MM.1S (cell line): ENCODE measurements at regions not wholly inside any gene's neighbourhood (a gene's known extent, or its start where the extent isn't known, plus 50 kb on each side); places are given as distances from the start of the nearest gene placed in this dataset.

Source experiments
- EZH2 ChIP-seq: fragments of 300-600 bp; sonication (generic); optimal IDR thresholded peaks from 2 replicates; pipeline ENCODE3; 2017; ENCODE audit warnings: low read depth, mild to moderate bottlenecking, antibody characterized with exemption, low read length, mixed read lengths
- EZH2phosphoT487 ChIP-seq: fragments of 300-600 bp; sonication (generic); IDR thresholded peaks from 2 replicates; pipeline ENCODE4 v1.6.1; 2018; ENCODE audit warnings: antibody characterized with exemption, low read length
- TF ChIP-seq, protein P1 (sequence below): fragments of 300-600 bp; sonication (generic); IDR thresholded peaks from 2 replicates; pipeline ENCODE4 v1.5.1; 2016; ENCODE audit warnings: antibody characterized with exemption, low read length, mixed read lengths

DNA sequence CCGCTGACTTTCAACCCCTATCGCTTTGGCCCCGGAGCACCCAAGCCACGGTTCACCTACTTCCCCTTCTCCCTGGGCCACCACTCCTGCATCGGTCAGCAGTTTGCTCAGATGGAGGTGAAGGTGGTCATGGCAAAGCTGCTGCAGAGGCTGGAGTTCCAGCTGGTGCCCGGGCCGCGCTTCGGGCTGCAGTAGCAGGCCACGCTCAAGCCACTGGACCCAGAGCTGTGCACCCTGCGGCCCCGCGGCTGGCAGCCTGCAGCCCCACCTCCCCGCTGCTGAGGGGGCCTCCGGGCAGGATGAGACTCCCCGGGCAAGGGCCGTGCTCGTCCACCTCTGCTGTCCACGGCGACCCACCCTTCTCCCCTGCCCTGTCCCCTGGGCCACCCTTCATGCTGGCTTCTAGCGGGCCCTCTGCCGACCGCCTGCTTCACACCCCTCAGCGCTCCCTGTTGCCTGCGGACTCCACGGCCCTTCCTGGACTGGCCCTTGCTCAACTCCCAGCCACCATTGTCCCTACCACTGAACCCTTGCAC, 92.2 kb upstream of the TRABD2B start:
- TF ChIP-seq EZH2 (no peak), EZH2phosphoT487 (no peak)
- TF ChIP-seq, protein P1, sequence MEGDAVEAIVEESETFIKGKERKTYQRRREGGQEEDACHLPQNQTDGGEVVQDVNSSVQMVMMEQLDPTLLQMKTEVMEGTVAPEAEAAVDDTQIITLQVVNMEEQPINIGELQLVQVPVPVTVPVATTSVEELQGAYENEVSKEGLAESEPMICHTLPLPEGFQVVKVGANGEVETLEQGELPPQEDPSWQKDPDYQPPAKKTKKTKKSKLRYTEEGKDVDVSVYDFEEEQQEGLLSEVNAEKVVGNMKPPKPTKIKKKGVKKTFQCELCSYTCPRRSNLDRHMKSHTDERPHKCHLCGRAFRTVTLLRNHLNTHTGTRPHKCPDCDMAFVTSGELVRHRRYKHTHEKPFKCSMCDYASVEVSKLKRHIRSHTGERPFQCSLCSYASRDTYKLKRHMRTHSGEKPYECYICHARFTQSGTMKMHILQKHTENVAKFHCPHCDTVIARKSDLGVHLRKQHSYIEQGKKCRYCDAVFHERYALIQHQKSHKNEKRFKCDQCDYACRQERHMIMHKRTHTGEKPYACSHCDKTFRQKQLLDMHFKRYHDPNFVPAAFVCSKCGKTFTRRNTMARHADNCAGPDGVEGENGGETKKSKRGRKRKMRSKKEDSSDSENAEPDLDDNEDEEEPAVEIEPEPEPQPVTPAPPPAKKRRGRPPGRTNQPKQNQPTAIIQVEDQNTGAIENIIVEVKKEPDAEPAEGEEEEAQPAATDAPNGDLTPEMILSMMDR = no peak
